ENCODE measurements at regions not wholly inside any gene's neighbourhood (a gene's known extent, or its start where the extent isn't known, plus 50 kb on each side); places are given as distances from the start of the nearest gene placed in this dataset.

GRCh38 chr4:136680761-136681160 lies 851.5 kb downstream of the PCDH18 start:
- no peak for DNase-seq

DNA sequence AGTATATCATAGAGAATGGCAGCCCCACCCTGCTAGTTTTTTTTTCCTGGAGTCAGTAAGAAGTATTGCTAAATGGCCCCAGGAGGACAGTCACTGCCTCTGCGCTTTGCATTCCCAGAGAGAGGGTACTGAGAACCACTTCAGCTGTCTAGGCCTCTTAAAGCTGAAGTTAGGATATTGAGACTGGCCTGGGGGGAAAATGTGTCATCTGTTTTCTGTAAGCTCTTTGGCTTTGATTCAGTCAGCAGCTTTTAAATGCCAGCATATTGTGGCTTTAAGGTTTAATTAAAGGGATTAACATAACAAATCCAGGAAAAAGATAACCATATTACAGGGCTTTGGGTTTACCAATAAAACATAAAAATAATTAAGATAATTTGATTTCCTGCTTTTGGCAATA lies 852.0 kb downstream of the PCDH18 start:
- DNase-seq: no peak

DNA sequence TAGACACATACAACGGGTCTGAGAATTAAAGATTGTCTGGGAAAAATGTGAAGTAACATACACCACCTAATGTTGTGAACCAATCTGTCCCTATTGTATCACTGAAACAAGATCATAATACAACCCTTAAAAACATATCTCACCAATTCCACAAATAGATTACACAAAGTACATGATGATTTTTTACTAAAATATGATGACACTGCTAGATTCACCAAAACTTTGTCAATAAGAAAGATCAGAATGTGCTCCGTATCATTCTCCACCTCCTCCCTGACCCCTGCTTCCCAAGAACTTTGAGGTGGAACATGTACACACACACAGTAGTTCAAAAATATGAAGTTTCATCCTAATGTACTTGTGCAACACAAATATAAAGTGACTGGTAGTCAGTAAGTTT lies 862.0 kb downstream of the PCDH18 start:
- no peak for DNase-seq

- no peak for DNase-seq
These were observed 867.3 kb downstream of the PCDH18 start for GRCh38 chr4:136664988-136665387.

DNA sequence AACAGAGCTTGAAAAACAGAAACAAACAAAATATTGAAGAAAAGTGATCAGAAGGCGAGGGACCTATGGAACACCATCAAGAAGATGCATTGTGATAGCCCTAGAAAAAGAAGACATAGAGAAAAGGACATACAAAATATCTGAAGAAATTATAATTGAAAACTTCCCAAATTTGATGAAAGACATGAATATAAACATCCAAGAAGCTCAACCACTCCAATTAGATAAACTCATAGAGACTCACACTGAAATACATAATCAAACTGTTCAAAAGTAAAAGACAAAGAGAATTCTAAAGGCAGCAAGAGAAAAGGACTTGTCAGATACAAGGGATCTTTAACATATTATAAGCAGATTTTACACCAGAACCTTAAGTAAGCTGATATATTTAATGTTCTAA lies 869.8 kb downstream of the PCDH18 start:
- DNase-seq: no peak

DNA sequence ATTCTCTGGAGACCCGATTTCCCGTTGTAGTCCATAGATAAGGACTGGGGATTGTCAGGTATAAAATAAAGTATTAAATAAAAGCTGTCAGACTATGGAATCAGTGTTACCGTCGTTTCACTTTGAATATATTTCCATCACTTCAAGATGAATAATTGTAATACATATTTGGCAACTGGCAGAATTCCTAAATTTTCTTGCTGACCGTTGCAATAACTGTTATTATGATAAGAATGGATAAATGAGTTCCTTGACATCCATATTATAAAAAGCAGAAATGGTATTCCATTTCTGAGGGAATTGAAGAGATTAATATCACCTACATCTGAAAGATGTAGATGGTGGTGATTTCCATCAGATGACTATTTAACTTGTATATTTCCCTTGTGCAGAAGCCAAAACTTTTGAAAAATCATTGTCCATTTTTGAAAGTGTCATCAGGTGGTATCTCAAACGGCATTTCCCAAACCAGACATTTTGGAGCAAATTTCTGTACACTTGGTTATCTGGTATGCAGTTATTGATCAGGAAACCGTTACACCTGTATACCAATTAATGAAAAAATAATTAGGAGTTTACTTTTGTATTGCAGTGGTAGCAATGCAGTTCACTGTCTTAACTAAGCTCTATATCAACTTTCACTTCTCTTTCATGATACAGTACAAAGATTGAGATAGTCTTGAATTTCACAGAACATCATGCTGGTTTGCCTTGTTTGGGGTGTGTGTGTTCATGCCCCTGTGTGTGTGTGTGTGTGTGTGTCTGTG lies 878.5 kb downstream of the PCDH18 start:
- DNase-seq: no peak

DNA sequence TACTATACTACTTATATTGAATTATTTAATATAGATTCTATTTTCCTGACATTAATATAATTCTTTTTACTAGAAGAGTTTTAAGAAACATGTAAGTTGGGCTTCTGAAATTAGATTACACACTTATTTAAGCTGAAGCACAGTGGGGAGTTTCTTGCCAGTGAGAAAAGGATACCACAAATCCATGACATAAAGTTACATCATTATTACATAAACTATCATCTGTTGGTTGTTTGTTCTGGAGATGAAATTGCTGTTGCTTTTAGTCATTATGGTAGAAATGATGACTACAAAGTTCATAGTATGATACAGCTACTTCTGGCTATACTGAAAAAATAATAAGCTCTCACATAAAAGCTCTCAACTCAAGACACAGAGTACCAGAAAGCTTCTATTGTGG lies 880.4 kb downstream of the PCDH18 start:
- DNase-seq: no peak

GRCh38 chr4:136651278-136651667 lies 881.0 kb downstream of the PCDH18 start:
- DNase-seq: no peak

DNA sequence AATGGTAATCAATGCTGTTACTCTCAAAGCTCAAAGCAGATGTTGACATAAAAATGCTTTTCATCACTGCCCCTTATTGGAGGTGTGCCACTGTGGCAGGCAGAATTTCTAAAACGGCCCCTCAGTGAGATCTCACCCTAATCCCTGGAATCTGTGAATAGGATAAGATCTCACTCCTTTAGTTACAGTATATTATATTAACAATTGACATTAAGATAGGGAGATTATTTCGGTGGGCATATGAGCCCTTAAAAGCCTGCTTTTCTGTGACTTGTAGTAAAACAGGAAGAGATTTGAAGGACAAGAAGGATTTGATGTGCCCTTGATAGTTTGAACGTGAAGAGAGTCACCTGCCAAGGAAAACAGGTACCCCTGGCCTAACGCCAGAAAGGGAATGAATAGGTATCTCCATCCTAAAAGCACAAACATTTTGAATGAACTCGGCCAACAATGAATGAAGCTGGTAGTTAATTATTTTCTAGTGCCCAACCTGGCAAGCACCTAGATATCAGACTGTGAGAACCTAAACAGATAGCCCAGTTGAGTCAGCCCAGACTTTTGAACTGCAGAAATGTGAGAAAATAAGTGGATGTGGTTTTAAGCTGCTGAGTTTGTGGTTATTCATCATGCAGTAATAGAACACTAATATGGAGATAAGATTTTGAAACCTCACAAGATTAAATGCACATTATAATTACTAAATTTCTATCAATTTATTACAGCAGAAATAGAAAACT lies 881.6 kb downstream of the PCDH18 start:
- no peak for DNase-seq

- no peak for DNase-seq
These were observed 888.0 kb downstream of the PCDH18 start for GRCh38 chr4:136644279-136644678.

- DNase-seq: no peak
These were observed 888.9 kb downstream of the PCDH18 start for GRCh38 chr4:136643416-136643815.

DNA sequence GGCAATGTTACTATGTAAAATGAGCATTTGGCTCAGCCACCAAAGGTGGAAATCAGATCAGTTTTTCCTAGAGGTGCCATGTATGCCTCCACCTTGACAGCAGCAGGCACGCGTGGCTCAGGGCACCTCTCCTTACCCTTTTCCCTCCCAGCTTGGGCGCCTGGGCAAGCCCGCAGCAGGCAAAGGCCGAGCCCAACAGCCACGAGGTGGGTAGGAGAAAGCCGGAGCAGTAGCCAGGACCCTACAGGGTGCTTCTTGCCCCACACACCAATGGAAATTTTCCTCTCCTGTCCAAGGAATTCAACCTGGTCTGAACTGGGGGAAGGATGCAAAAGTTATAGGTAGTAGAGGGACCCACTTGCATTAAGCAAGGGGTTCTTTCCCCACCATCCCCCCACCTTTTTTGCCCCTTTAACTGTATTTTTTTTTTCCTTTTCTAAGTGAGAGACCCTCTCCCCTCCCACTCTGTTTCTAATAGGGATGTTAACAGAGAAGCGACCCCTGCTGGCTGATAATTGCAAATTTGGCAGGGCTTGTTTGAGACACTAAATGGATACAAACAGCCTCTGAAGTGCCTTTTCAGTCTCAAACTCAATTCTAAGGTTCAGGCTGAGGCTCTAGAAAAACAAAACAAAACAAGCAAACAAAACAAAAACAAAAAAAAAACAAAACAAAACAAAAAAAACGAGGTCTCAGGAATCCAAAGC lies 895.1 kb downstream of the PCDH18 start:
- peak in 1 of 58 donors; percentile 1 for DNase-seq

DNA sequence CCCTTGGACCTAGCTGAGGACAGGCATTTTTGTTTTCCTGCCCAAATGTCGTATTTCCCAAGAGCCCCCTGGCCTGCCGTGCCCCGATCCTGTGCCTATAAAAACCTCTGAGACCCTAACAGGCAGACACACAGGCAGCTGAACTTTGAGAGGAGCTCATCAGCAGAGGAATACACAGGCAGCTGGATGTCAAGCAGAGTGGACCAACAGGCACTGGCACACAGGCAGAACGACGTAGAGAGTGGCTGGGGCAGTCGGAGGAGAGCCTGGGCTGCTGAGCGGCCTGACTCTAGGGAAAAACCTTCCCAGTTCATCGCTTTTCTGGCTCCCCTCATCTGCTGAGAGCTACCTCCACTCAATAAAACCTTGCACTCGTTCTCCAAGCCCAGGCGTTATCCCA lies 896.1 kb downstream of the PCDH18 start:
- no peak for DNase-seq

- DNase-seq: no peak
These were observed 898.2 kb downstream of the PCDH18 start for GRCh38 chr4:136634121-136634520.

GRCh38 chr4:136599890-136600289 lies 932.4 kb downstream of the PCDH18 start:
- DNase-seq: no peak

- DNase-seq: no peak
These were observed 941.9 kb downstream of the PCDH18 start for GRCh38 chr4:136590440-136590839.

- no peak for DNase-seq
These were observed 948.7 kb downstream of the PCDH18 start for GRCh38 chr4:136583567-136583966.

GRCh38 chr4:136581119-136581518 lies 951.2 kb downstream of the PCDH18 start:
- no peak for DNase-seq

- no peak for DNase-seq
These were observed 957.1 kb downstream of the PCDH18 start for GRCh38 chr4:136575146-136575545.

GRCh38 chr4:136573460-136573859 lies 958.8 kb downstream of the PCDH18 start:
- DNase-seq: no peak

- no peak for DNase-seq
These were observed 961.0 kb downstream of the PCDH18 start for GRCh38 chr4:136571315-136571714.

DNA sequence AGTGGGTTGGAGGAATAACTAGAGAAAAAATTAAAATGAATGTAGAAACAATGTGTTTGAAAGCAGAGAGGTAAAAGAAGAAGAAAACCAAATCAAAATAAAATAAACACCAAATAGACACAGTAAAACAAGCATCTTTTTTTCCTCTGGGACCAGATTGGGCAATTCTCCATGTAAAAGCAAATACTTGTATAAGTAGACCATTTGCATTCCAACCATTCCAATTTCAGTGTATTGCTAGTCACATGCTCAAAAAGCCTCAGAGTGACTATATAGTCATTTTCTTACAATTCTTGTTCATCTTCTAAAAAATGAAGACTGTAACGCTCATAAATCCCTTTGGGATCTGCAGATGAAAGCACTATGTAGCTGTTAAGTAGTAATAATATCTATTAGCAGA lies 969.5 kb downstream of the PCDH18 start:
- DNase-seq: no peak

Data from anterior cingulate cortex (tissue), 58 donors.